HCT116 (cell line): ENCODE measurements at regions not wholly inside any gene's neighbourhood (a gene's known extent, or its start where the extent isn't known, plus 50 kb on each side); places are given as distances from the start of the nearest gene placed in this dataset.

Source experiments
- ATF3 ChIP-seq: IDR thresholded peaks from 2 replicates; pipeline ENCODE4 v1.6.1; 2012
- CEBPB ChIP-seq: IDR thresholded peaks from 2 replicates; pipeline ENCODE4 v1.6.1; 2012; ENCODE audit warnings: low read depth
- CTCF ChIP-seq, 3 experiments: fragments of 200-600 bp in 1 of 3; sonication (generic) in 1 of 3; IDR thresholded peaks in 2 of 3; conservative IDR thresholded peaks in 1 of 3; 2 replicates each; pipeline ENCODE4 v1.5.1; 2012 to 2017; ENCODE audit warnings: low read depth in 2 of 3, low read length in 2 of 3, antibody characterized with exemption in 1 of 3, borderline replicate concordance in 1 of 3, control low read depth in 1 of 3, mild to moderate bottlenecking in 1 of 3, mixed read lengths in 1 of 3, mixed run types in 1 of 3, moderate library complexity in 1 of 3; ENCODE audit not compliant: insufficient read depth in 1 of 3
- EZH2phosphoT487 ChIP-seq: fragments of 200-600 bp; IDR thresholded peaks from 2 replicates; pipeline ENCODE4 v1.6.1; 2018; ENCODE audit warnings: antibody characterized with exemption, borderline replicate concordance
- MAX ChIP-seq: IDR thresholded peaks from 2 replicates; pipeline ENCODE4 v1.6.1; 2012
- POLR2A ChIP-seq: IDR thresholded peaks from 2 replicates; pipeline ENCODE4 v1.7.0; 2011; ENCODE audit warnings: borderline replicate concordance; ENCODE audit not compliant: insufficient read depth, insufficient read length; ENCODE audit errors: extremely low read depth
- POLR2AphosphoS5 ChIP-seq: IDR thresholded peaks from 2 replicates; pipeline ENCODE4 v1.6.1; 2011; ENCODE audit warnings: mild to moderate bottlenecking, low read depth, low read length, moderate library complexity
- REST ChIP-seq: IDR thresholded peaks from 2 replicates; pipeline ENCODE4 v1.6.1; 2012; ENCODE audit warnings: low read depth
- SIN3A ChIP-seq: IDR thresholded peaks from 2 replicates; pipeline ENCODE4 v1.6.1; 2012; ENCODE audit warnings: low read depth
- SP1 ChIP-seq: IDR thresholded peaks from 2 replicates; pipeline ENCODE4 v1.6.1; 2012; ENCODE audit warnings: low read depth
- TCF7L2 ChIP-seq: IDR thresholded peaks from 2 replicates; pipeline ENCODE4 v1.7.0; 2011; ENCODE audit warnings: borderline replicate concordance, inconsistent platforms; ENCODE audit not compliant: insufficient read depth, insufficient read length; ENCODE audit errors: extremely low read depth
- ZBTB33 ChIP-seq: IDR thresholded peaks from 2 replicates; pipeline ENCODE4 v1.6.1; 2011; ENCODE audit warnings: mild to moderate bottlenecking, low read length, moderate library complexity; ENCODE audit not compliant: insufficient replicate concordance; ENCODE audit errors: extremely low read depth

- no peak for TF ChIP-seq MAX
- TF ChIP-seq CTCF (IDR thresholded peaks at IDR 0.05 in 2 of 3, conservative IDR thresholded peaks at IDR 0.05 in 1 of 3; ENCODE audit: borderline replicate concordance in 1 of 3, insufficient read depth in 1 of 3, low read depth in 2 of 3, low read length in 2 of 3): no peak
- TF ChIP-seq REST: no peak
- TF ChIP-seq TCF7L2: no peak
- TF ChIP-seq ATF3: no peak
- no peak for TF ChIP-seq CEBPB
- TF ChIP-seq SIN3A: no peak
- TF ChIP-seq ZBTB33: no peak
- no peak for TF ChIP-seq EZH2phosphoT487
- no peak for TF ChIP-seq POLR2AphosphoS5
- TF ChIP-seq POLR2A: no peak
- TF ChIP-seq SP1: no peak
Observed at GRCh38 chr1:148307583-148308185, 155.6 kb upstream of the NBPF11 start.
